ENCODE measurements at regions not wholly inside any gene's neighbourhood (a gene's known extent, or its start where the extent isn't known, plus 50 kb on each side); places are given as distances from the start of the nearest gene placed in this dataset.

GRCh38 chr4:32831104-32831503 is 2110.9 kb downstream of the PCDH7 start:
- no peak for DNase-seq (ENCODE audit: extremely low read depth, low read depth)
- H3K4me3 ChIP-seq (replicated peaks; ENCODE audit: low read depth, low read length): no peak overlapping the region
- no peak for TF ChIP-seq CTCF (IDR thresholded peaks at IDR 0.05; ENCODE audit: low read depth, low read length, missing control alignments)

GRCh38 chr4:32840461-32841189 is 2120.5 kb downstream of the PCDH7 start:
- H3K4me3 ChIP-seq (replicated peaks; ENCODE audit: low read depth, low read length): no peak overlapping the region
- DNase-seq (ENCODE audit: extremely low read depth, low read depth): no peak
- TF ChIP-seq CTCF (IDR thresholded peaks at IDR 0.05; ENCODE audit: low read depth, low read length, missing control alignments): no peak

- TF ChIP-seq CTCF (IDR thresholded peaks at IDR 0.05; ENCODE audit: low read depth, low read length, missing control alignments): no peak
- no peak for DNase-seq (ENCODE audit: extremely low read depth, low read depth)
- no peak overlapping the region for H3K4me3 ChIP-seq (replicated peaks; ENCODE audit: low read depth, low read length)
These were observed 2121.0 kb downstream of the PCDH7 start for GRCh38 chr4:32841217-32841616.

- no peak overlapping the region for H3K4me3 ChIP-seq (replicated peaks; ENCODE audit: low read depth, low read length)
- DNase-seq (ENCODE audit: extremely low read depth, low read depth): no peak
- TF ChIP-seq CTCF (IDR thresholded peaks at IDR 0.05; ENCODE audit: low read depth, low read length, missing control alignments): no peak
These were observed 2127.3 kb downstream of the PCDH7 start for GRCh38 chr4:32847461-32847860.

- no peak for DNase-seq (ENCODE audit: extremely low read depth, low read depth)
- TF ChIP-seq CTCF (IDR thresholded peaks at IDR 0.05; ENCODE audit: low read depth, low read length, missing control alignments): no peak
- no peak overlapping the region for H3K4me3 ChIP-seq (replicated peaks; ENCODE audit: low read depth, low read length)
These were observed 2135.5 kb downstream of the PCDH7 start for GRCh38 chr4:32855622-32856021.

GRCh38 chr4:32858361-32858760 is 2138.2 kb downstream of the PCDH7 start:
- no peak for TF ChIP-seq CTCF (IDR thresholded peaks at IDR 0.05; ENCODE audit: low read depth, low read length, missing control alignments)
- no peak for DNase-seq (ENCODE audit: extremely low read depth, low read depth)
- no peak overlapping the region for H3K4me3 ChIP-seq (replicated peaks; ENCODE audit: low read depth, low read length)

GRCh38 chr4:32858971-32859370 is 2138.8 kb downstream of the PCDH7 start:
- TF ChIP-seq CTCF (IDR thresholded peaks at IDR 0.05; ENCODE audit: low read depth, low read length, missing control alignments): no peak

More at GRCh38 chr4:32858971-32859370, 2138.8 kb downstream of the PCDH7 start:
- no peak overlapping the region for H3K4me3 ChIP-seq (replicated peaks; ENCODE audit: low read depth, low read length)
- DNase-seq (ENCODE audit: extremely low read depth, low read depth): peak; percentile 38

Measured in HFF-Myc (cell line).